Endothelial cell of umbilical vein (primary cell): ENCODE measurements at regions not wholly inside any gene's neighbourhood (a gene's known extent, or its start where the extent isn't known, plus 50 kb on each side); places are given as distances from the start of the nearest gene placed in this dataset.

Experiments used
- BruUV-seq: library from RNA; stranded (reverse); fragments of 400-500 nt; replicated peaks from 2 replicates; lab custom pipeline; 2021; lab: Mats Ljungman, UMichigan
- CTCF ChIA-PET: fragments of 300-600, 350-600 bp; sonication (Branson Sonifier 250); formaldehyde crosslinking; loops from one replicate; lab custom pipeline; 2021; ENCODE audit warnings: antibody characterized with exemption, inconsistent platforms; lab: Charles Lee
- POLR2A ChIA-PET: fragments of 300-600, 350-600 bp; sonication (Branson Sonifier 250); formaldehyde crosslinking; loops from one replicate; lab custom pipeline; 2021; ENCODE audit warnings: antibody characterized with exemption, inconsistent platforms; lab: Charles Lee
- DNase-seq: peaks from one replicate; pipeline ENCODE4 v3.0.0-alpha.2; 2011; ENCODE audit warnings: low read depth, low spot score
- FAIRE-seq: peaks from 2 replicates; lab custom pipeline; 2011; peaks lifted over from hg19 to GRCh38; lab: Jason Lieb, UNC
- H2AFZ ChIP-seq: 2 replicates; pipeline ENCODE4 v1.6.0; 2012; ENCODE audit warnings: low read depth, low read length, control low read depth, inconsistent platforms
- H3K27ac ChIP-seq: 2 replicates; pipeline ENCODE4 v1.5.1; 2011; ENCODE audit warnings: low read depth, mild to moderate bottlenecking, control low read depth, low read length, moderate library complexity; ENCODE audit not compliant: insufficient read depth
- H3K27me3 ChIP-seq, 2 experiments: 2 replicates each; pipeline versions ENCODE4 v1.6.0 to v1.6.1; 2011; ENCODE audit warnings: low read length in 2 of 2, mixed read lengths in 1 of 2; ENCODE audit not compliant: control insufficient read depth in 2 of 2, insufficient read depth in 2 of 2
- H3K36me3 ChIP-seq, 2 experiments: 2 replicates in 1 of 2; 3 replicates in 1 of 2; pipeline ENCODE4 v1.5.1; 2011; ENCODE audit warnings: low read length in 2 of 2, mild to moderate bottlenecking in 1 of 2, moderate library complexity in 1 of 2; ENCODE audit not compliant: control insufficient read depth in 2 of 2, insufficient read depth in 2 of 2; ENCODE audit errors: extremely low read depth in 1 of 2
- H3K4me1 ChIP-seq: 3 replicates; pipeline ENCODE4 v1.5.1; 2011; ENCODE audit warnings: mild to moderate bottlenecking, low read length; ENCODE audit not compliant: control insufficient read depth, insufficient read depth; ENCODE audit errors: extremely low read depth
- H3K4me2 ChIP-seq: 2 replicates; pipeline ENCODE4 v1.6.1; 2011; ENCODE audit warnings: low read length, control low read depth, mixed read lengths; ENCODE audit not compliant: insufficient read depth
- H3K4me3 ChIP-seq, 3 experiments: fragments of 200-600 bp in 1 of 3; sonication (generic), shearing (Covaris generic) in 1 of 3; replicated peaks in 1 of 3; 2 replicates each; pipeline ENCODE4 v1.5.1; 2011 to 2016; ENCODE audit warnings: control low read depth in 3 of 3, low read length in 3 of 3, mild to moderate bottlenecking in 2 of 3, inconsistent platforms in 1 of 3, low read depth in 1 of 3, moderate library complexity in 1 of 3; ENCODE audit not compliant: insufficient read depth in 1 of 3
- H3K79me2 ChIP-seq: 2 replicates; pipeline ENCODE4 v1.6.0; 2012; ENCODE audit warnings: low read length, inconsistent platforms; ENCODE audit not compliant: control insufficient read depth, insufficient read depth
- H3K9ac ChIP-seq: replicated peaks from 2 replicates; pipeline ENCODE3; 2011; ENCODE audit warnings: low read length, control low read depth; ENCODE audit not compliant: insufficient read depth; ENCODE audit errors: extremely low read depth
- H3K9me1 ChIP-seq: replicated peaks from 3 replicates; pipeline ENCODE4 v1.6.0; 2011; ENCODE audit warnings: mild to moderate bottlenecking, low read length; ENCODE audit not compliant: control insufficient read depth, insufficient read depth; ENCODE audit errors: extremely low read depth
- H3K9me3 ChIP-seq: replicated peaks from 2 replicates; pipeline ENCODE4 v1.5.1; 2012; ENCODE audit warnings: low read length, inconsistent platforms; ENCODE audit not compliant: control insufficient read depth, insufficient read depth
- H4K20me1 ChIP-seq: replicated peaks from 2 replicates; pipeline ENCODE3; 2011; ENCODE audit warnings: mild to moderate bottlenecking, low read length; ENCODE audit not compliant: control insufficient read depth, insufficient read depth; ENCODE audit errors: extremely low read depth
- CTCF ChIP-seq, 2 donors: IDR thresholded peaks; 1 replicate in 1 of 2; 2 replicates in 1 of 2; pipeline ENCODE4 v1.5.1; 2011; ENCODE audit warnings: low read length in 2 of 2, mild to moderate bottlenecking in 2 of 2, moderate library complexity in 2 of 2, control low read depth in 1 of 2, inconsistent platforms in 1 of 2, low read depth in 1 of 2; ENCODE audit not compliant: insufficient read depth in 1 of 2; ENCODE audit errors: extremely low read depth in 1 of 2
- EZH2 ChIP-seq: IDR thresholded peaks from 2 replicates; pipeline ENCODE4 v1.6.1; 2012; ENCODE audit warnings: borderline replicate concordance, low read depth, mild to moderate bottlenecking, moderate library complexity, low read length, inconsistent platforms; ENCODE audit not compliant: severe bottlenecking
- FOS ChIP-seq: IDR thresholded peaks from 2 replicates; pipeline ENCODE4 v1.6.1; 2011; ENCODE audit warnings: mild to moderate bottlenecking, low read length, moderate library complexity, borderline replicate concordance; ENCODE audit not compliant: insufficient read depth
- GATA2 ChIP-seq: IDR thresholded peaks from 2 replicates; pipeline ENCODE4 v1.7.0; 2011; ENCODE audit warnings: low read depth, mild to moderate bottlenecking, moderate library complexity, mixed read lengths, low read length; ENCODE audit not compliant: insufficient read length, insufficient read depth
- JUN ChIP-seq: IDR thresholded peaks from 2 replicates; pipeline ENCODE4 v1.6.1; 2011; ENCODE audit warnings: borderline replicate concordance, low read depth; ENCODE audit not compliant: insufficient read length, insufficient read depth
- MAX ChIP-seq: IDR thresholded peaks from 2 replicates; pipeline ENCODE4 v1.6.1; 2011; ENCODE audit not compliant: insufficient read depth, insufficient read length
- MYC ChIP-seq: IDR thresholded peaks from one replicate; pipeline ENCODE4 v1.6.1; 2011; ENCODE audit warnings: mild to moderate bottlenecking, low read depth, low read length
- POLR2A ChIP-seq: IDR thresholded peaks from 2 replicates; pipeline ENCODE4 v1.6.1; 2012; ENCODE audit warnings: low read depth, mild to moderate bottlenecking, control low read depth, low read length
- POLR2AphosphoS5 ChIP-seq: IDR thresholded peaks from 2 replicates; pipeline ENCODE4 v1.6.1; 2012; ENCODE audit warnings: low read depth, mild to moderate bottlenecking, control low read depth, low read length, moderate library complexity; ENCODE audit not compliant: insufficient read depth
- dilution Hi-C: fragments of 300-500 bp; cut with MboI; formaldehyde crosslinking; loops from one replicate; pipeline ENCODE4 v1.15.0; 2019; ENCODE audit warnings: low sequenced_read_pairs; ENCODE audit not compliant: extremely low pct_ligation_motif_present
- intact Hi-C: fragments of 100-400 bp; cut with micrococcal nuclease; formaldehyde crosslinking; loops from one replicate; pipeline ENCODE4 v1.10.0; 2022

GRCh38 chr22:27153386-27153785 lies 496.0 kb downstream of the MIAT start:
- H3K79me2 ChIP-seq = no peaks in the 10 kb centered on the region
- H3K9me1 ChIP-seq = no peaks in the 10 kb centered on the region
- CTCF ChIA-PET = interaction anchor here (1.4 kb wide), 1 partner anchor 25 kb away, joined by 3 read pairs; no protein-coding TSS in a partner anchor
- TF ChIP-seq JUN (peak; percentile 18), POLR2A (no peak)
- H3K9me3 ChIP-seq = no peaks in the 10 kb centered on the region
- no TSS peak for BruUV-seq
- peak; percentile 55 for FAIRE-seq
- peaks cover 35% of the 10 kb centered on the region for H3K4me1 ChIP-seq
- H3K4me3 ChIP-seq = no peak overlapping the region
- dilution Hi-C loops = no loop called here
- H3K27me3 ChIP-seq = no peaks in the 10 kb centered on the region
- H3K9ac ChIP-seq = no peak overlapping the region
- POLR2A ChIA-PET = no interaction called here
- H4K20me1 ChIP-seq = no peaks in the 10 kb centered on the region
- H2AFZ ChIP-seq = no peak overlapping the region
- intact Hi-C loops = loop anchor here (2.0 to 5.0 kb wide), 2 partner anchors 145 to 649 kb away; partner anchors contain the start of gene MN1
- H3K27ac ChIP-seq = no peak overlapping the region
- no peak overlapping the region for H3K4me2 ChIP-seq
- no peaks in the 10 kb centered on the region for H3K36me3 ChIP-seq
- DNase-seq = no peak

GRCh38 chr22:27154717-27155116 lies 497.3 kb downstream of the MIAT start:
- dilution Hi-C loops (no loop called here), intact Hi-C loops (loop anchor here (2.0 to 5.0 kb wide), 3 partner anchors 18 to 648 kb away; partner anchors contain the start of gene MN1)
- Histone ChIP-seq H3K9me3 (no peaks in the 10 kb centered on the region), H2AFZ (peak overlapping the region; percentile 66), H4K20me1 (no peaks in the 10 kb centered on the region), H3K36me3 (no peaks in the 10 kb centered on the region), H3K9ac (no peak overlapping the region), H3K4me3 (no peak overlapping the region), H3K27me3 (no peaks in the 10 kb centered on the region), H3K4me2 (no peak overlapping the region), H3K27ac (peak overlapping the region; percentile 61), H3K79me2 (no peaks in the 10 kb centered on the region), H3K9me1 (no peaks in the 10 kb centered on the region), H3K4me1 (peaks cover 35% of the 10 kb centered on the region)
- FAIRE-seq = peak; percentile 77
- DNase-seq = peak; percentile 95
- POLR2A ChIA-PET = interaction anchor here (0.7 kb wide), 1 partner anchor 164 kb away, joined by 5 read pairs; no protein-coding TSS in a partner anchor
- no TSS peak for BruUV-seq
- TF ChIP-seq EZH2 (no peak), CTCF (IDR thresholded peaks at IDR 0.05; ENCODE audit: extremely low read depth in 1 of 2, insufficient read depth in 1 of 2, low read depth in 1 of 2, low read length in 2 of 2) (no peak), POLR2AphosphoS5 (peak; percentile 19), JUN (peak; percentile 41), MYC (no peak), FOS (no peak), MAX (no peak), GATA2 (no peak), POLR2A (peak; percentile 32)
- CTCF ChIA-PET = interaction anchor here (1.7 kb wide), 1 partner anchor 21 kb away, joined by 5 read pairs; no protein-coding TSS in a partner anchor
